ENCODE measurements at regions not wholly inside any gene's neighbourhood (a gene's known extent, or its start where the extent isn't known, plus 50 kb on each side); places are given as distances from the start of the nearest gene placed in this dataset.

GRCh38 chr4:177948853-177949252 lies 506.6 kb upstream of the AGA start:
- no TSS peak for BruUV-seq (replicated peaks)

More at GRCh38 chr4:177948853-177949252, 506.6 kb upstream of the AGA start:
- TF ChIP-seq ATF3 (IDR thresholded peaks at IDR 0.05): no peak
- no peak for TF ChIP-seq CTCF (IDR thresholded peaks at IDR 0.05 in 2 of 3, conservative IDR thresholded peaks at IDR 0.05 in 1 of 3; ENCODE audit: borderline replicate concordance in 1 of 3, insufficient read depth in 1 of 3, low read depth in 2 of 3, low read length in 2 of 3)
- TF ChIP-seq TCF7L2 (IDR thresholded peaks at IDR 0.05; ENCODE audit: borderline replicate concordance, extremely low read depth, insufficient read depth, insufficient read length): no peak
- TF ChIP-seq EGR1 (IDR thresholded peaks at IDR 0.05; ENCODE audit: low read depth): no peak
- no peak for TF ChIP-seq MAX (IDR thresholded peaks at IDR 0.05)
- TF ChIP-seq SIN3A (IDR thresholded peaks at IDR 0.05; ENCODE audit: low read depth): no peak
- TF ChIP-seq REST (IDR thresholded peaks at IDR 0.05; ENCODE audit: low read depth): no peak
- no peak for TF ChIP-seq SRF (IDR thresholded peaks at IDR 0.05; ENCODE audit: low read depth)
- no peak for TF ChIP-seq YY1 (IDR thresholded peaks at IDR 0.05; ENCODE audit: extremely low read depth, insufficient replicate concordance, low read depth, low read length)
- no peak for TF ChIP-seq FOSL1 (IDR thresholded peaks at IDR 0.05; ENCODE audit: low read depth)
- TF ChIP-seq JUND (IDR thresholded peaks at IDR 0.05): no peak
- no peak for TF ChIP-seq POLR2AphosphoS5 (IDR thresholded peaks at IDR 0.05; ENCODE audit: low read depth, low read length)
- Histone ChIP-seq H3K27me3 (ENCODE audit: insufficient read depth, low read length) (no peaks in the 10 kb centered on the region), H3K4me2 (ENCODE audit: low read length) (no peak overlapping the region), H3K9ac (ENCODE audit: low read length) (no peak overlapping the region), H3K9me3 (ENCODE audit: control insufficient read depth in 1 of 2, insufficient read depth in 1 of 2, low read depth in 1 of 2, low read length in 2 of 2) (no peaks in the 10 kb centered on the region), H3K79me2 (ENCODE audit: insufficient read depth, low read length) (no peaks in the 10 kb centered on the region), H3K4me3 (replicated peaks in 1 of 2; ENCODE audit: low read depth in 1 of 2, low read length in 2 of 2) (no peak overlapping the region), H3K27ac (ENCODE audit: low read depth, low read length) (no peak overlapping the region), H3K36me3 (ENCODE audit: control insufficient read depth in 1 of 2, insufficient read depth in 2 of 2, low read length in 2 of 2) (no peaks in the 10 kb centered on the region), H2AFZ (ENCODE audit: low read depth, low read length, poor library complexity, severe bottlenecking) (no peak overlapping the region), H3K9me2 (ENCODE audit: insufficient read depth) (no peaks in the 10 kb centered on the region), H4K20me1 (ENCODE audit: insufficient read depth) (no peaks in the 10 kb centered on the region), H3K4me1 (ENCODE audit: control insufficient read depth in 1 of 2, insufficient read depth in 2 of 2, low read length in 2 of 2) (no peaks in the 10 kb centered on the region)
- intact Hi-C loops (cut with micrococcal nuclease): no loop called here
- DNase-seq (ENCODE audit: low read depth, low spot score): no peak
- ChIA-PET RAD21 (ENCODE audit: low non-redundant PET in 1 of 2, low total read pairs in 2 of 2, uncharacterized antibody in 2 of 2, unreplicated experiment in 2 of 2) (no interaction called here), POLR2A (no interaction called here), CTCF (no interaction called here)
- ATAC-seq: no peak

Measured in HCT116 (cell line).